ENCODE measurements at regions not wholly inside any gene's neighbourhood (a gene's known extent, or its start where the extent isn't known, plus 50 kb on each side); places are given as distances from the start of the nearest gene placed in this dataset.

- no peak overlapping the region for H3K4me3 Mint-ChIP-seq (ENCODE audit: unreplicated experiment)
- peaks cover 10% of the 10 kb centered on the region for H3K36me3 Mint-ChIP-seq (ENCODE audit: low read depth, unreplicated experiment)
- H3K27me3 Mint-ChIP-seq (ENCODE audit: unreplicated experiment) = peaks cover 18% of the 10 kb centered on the region
- peak overlapping the region; percentile 64 for H3K27ac Mint-ChIP-seq (ENCODE audit: unreplicated experiment)
- TF ChIP-seq CTCF (IDR thresholded peaks at IDR 0.05; ENCODE audit: unreplicated experiment) = no peak
- H3K4me1 Mint-ChIP-seq (ENCODE audit: unreplicated experiment) = peaks cover 76% of the 10 kb centered on the region
- no peak for DNase-seq (ENCODE audit: low spot score)
- no peaks in the 10 kb centered on the region for H3K9me3 Mint-ChIP-seq (ENCODE audit: unreplicated experiment)
Measured at GRCh38 chr17:77383613-77384608, 243.1 kb downstream of the SEC14L1 start.

GRCh38 chr17:77385750-77386501, 245.2 kb downstream of the SEC14L1 start:
- Mint-ChIP-seq H3K4me1 (ENCODE audit: unreplicated experiment) (peaks cover 77% of the 10 kb centered on the region), H3K27ac (ENCODE audit: unreplicated experiment) (no peak overlapping the region), H3K9me3 (ENCODE audit: unreplicated experiment) (no peaks in the 10 kb centered on the region), H3K36me3 (ENCODE audit: low read depth, unreplicated experiment) (peaks cover 10% of the 10 kb centered on the region), H3K27me3 (ENCODE audit: unreplicated experiment) (peaks cover 19% of the 10 kb centered on the region), H3K4me3 (ENCODE audit: unreplicated experiment) (no peak overlapping the region)
- DNase-seq (ENCODE audit: low spot score) = no peak
- TF ChIP-seq CTCF (IDR thresholded peaks at IDR 0.05; ENCODE audit: unreplicated experiment) = no peak

GRCh38 chr17:77386502-77387192, 245.9 kb downstream of the SEC14L1 start:
- Mint-ChIP-seq H3K27me3 (ENCODE audit: unreplicated experiment) (peaks cover 18% of the 10 kb centered on the region), H3K4me1 (ENCODE audit: unreplicated experiment) (peaks cover 76% of the 10 kb centered on the region), H3K27ac (ENCODE audit: unreplicated experiment) (peak overlapping the region; percentile 49)

GRCh38 chr17:77387891-77388290, 247.1 kb downstream of the SEC14L1 start:
- no peak for TF ChIP-seq CTCF (IDR thresholded peaks at IDR 0.05; ENCODE audit: unreplicated experiment)
- peak overlapping the region; percentile 65 for H3K4me3 Mint-ChIP-seq (ENCODE audit: unreplicated experiment)
- H3K4me1 Mint-ChIP-seq (ENCODE audit: unreplicated experiment) = peaks cover 81% of the 10 kb centered on the region
- H3K36me3 Mint-ChIP-seq (ENCODE audit: low read depth, unreplicated experiment) = peaks cover 10% of the 10 kb centered on the region
- no peaks in the 10 kb centered on the region for H3K9me3 Mint-ChIP-seq (ENCODE audit: unreplicated experiment)
- peaks cover 12% of the 10 kb centered on the region for H3K27me3 Mint-ChIP-seq (ENCODE audit: unreplicated experiment)
- H3K27ac Mint-ChIP-seq (ENCODE audit: unreplicated experiment) = no peak overlapping the region
- no peak for DNase-seq (ENCODE audit: low spot score)

More at GRCh38 chr17:77386502-77387192, 245.9 kb downstream of the SEC14L1 start:
- Mint-ChIP-seq H3K9me3 (ENCODE audit: unreplicated experiment) (no peaks in the 10 kb centered on the region), H3K4me3 (ENCODE audit: unreplicated experiment) (no peak overlapping the region), H3K36me3 (ENCODE audit: low read depth, unreplicated experiment) (peaks cover 10% of the 10 kb centered on the region)
- TF ChIP-seq CTCF (IDR thresholded peaks at IDR 0.05; ENCODE audit: unreplicated experiment) = no peak
- DNase-seq (ENCODE audit: low spot score) = no peak
